Chondrocyte (in vitro differentiated cells): ENCODE measurements at regions not wholly inside any gene's neighbourhood (a gene's known extent, or its start where the extent isn't known, plus 50 kb on each side); places are given as distances from the start of the nearest gene placed in this dataset.

Experiments used
- DNase-seq: peaks from one replicate; pipeline ENCODE4 v3.0.0; 2021; ENCODE audit warnings: mixed read lengths, low spot score
- H3K27ac Mint-ChIP-seq: one replicate; pipeline ENCODE4 v1.8.0; 2021; ENCODE audit warnings: mild to moderate bottlenecking, moderate library complexity, mixed read lengths; ENCODE audit not compliant: unreplicated experiment
- H3K27me3 Mint-ChIP-seq: 2 replicates; pipeline ENCODE4 v1.8.0; 2021; ENCODE audit warnings: low read depth, mixed read lengths
- H3K36me3 Mint-ChIP-seq: 2 replicates; pipeline ENCODE4 v1.8.0; 2021; ENCODE audit warnings: low read depth, mixed read lengths
- H3K4me1 Mint-ChIP-seq: 2 replicates; pipeline ENCODE4 v1.8.0; 2021; ENCODE audit warnings: low read depth, mild to moderate bottlenecking, mixed read lengths
- H3K4me3 Mint-ChIP-seq: one replicate; pipeline ENCODE4 v1.8.0; 2021; ENCODE audit warnings: mild to moderate bottlenecking, moderate library complexity, mixed read lengths; ENCODE audit not compliant: unreplicated experiment
- H3K9me3 Mint-ChIP-seq: 2 replicates; pipeline ENCODE4 v1.8.0; 2021; ENCODE audit warnings: low read depth, mixed read lengths
- CTCF ChIP-seq: fragments of 200-600 bp; sonication (generic); IDR thresholded peaks from 2 replicates; pipeline ENCODE4 v1.5.0; 2021; ENCODE audit warnings: antibody characterized with exemption, mild to moderate bottlenecking, moderate library complexity

GRCh38 chr5:67774786-67775185 lies 440.8 kb upstream of the PIK3R1 start:
- Mint-ChIP-seq H3K4me3 (no peak overlapping the region), H3K9me3 (peaks cover 16% of the 10 kb centered on the region), H3K4me1 (peaks cover 26% of the 10 kb centered on the region), H3K27ac (no peak overlapping the region), H3K27me3 (no peaks in the 10 kb centered on the region), H3K36me3 (no peaks in the 10 kb centered on the region)
- no peak for TF ChIP-seq CTCF
- no peak for DNase-seq

GRCh38 chr5:67774267-67774552 lies 441.3 kb upstream of the PIK3R1 start:
- no peaks in the 10 kb centered on the region for H3K27me3 Mint-ChIP-seq
- peaks cover 28% of the 10 kb centered on the region for H3K4me1 Mint-ChIP-seq
- DNase-seq: no peak
- H3K36me3 Mint-ChIP-seq: no peaks in the 10 kb centered on the region
- no peak overlapping the region for H3K27ac Mint-ChIP-seq
- peaks cover 16% of the 10 kb centered on the region for H3K9me3 Mint-ChIP-seq
- TF ChIP-seq CTCF: no peak
- H3K4me3 Mint-ChIP-seq: no peak overlapping the region

GRCh38 chr5:67773411-67774266 lies 441.9 kb upstream of the PIK3R1 start:
- no peak for TF ChIP-seq CTCF
- Mint-ChIP-seq H3K27me3 (no peaks in the 10 kb centered on the region), H3K4me1 (peaks cover 28% of the 10 kb centered on the region), H3K9me3 (peaks cover 16% of the 10 kb centered on the region), H3K27ac (no peak overlapping the region), H3K36me3 (no peaks in the 10 kb centered on the region), H3K4me3 (no peak overlapping the region)
- DNase-seq: no peak

- no peak overlapping the region for H3K4me3 Mint-ChIP-seq
- H3K27me3 Mint-ChIP-seq: no peaks in the 10 kb centered on the region
- peaks cover 28% of the 10 kb centered on the region for H3K4me1 Mint-ChIP-seq
- H3K27ac Mint-ChIP-seq: no peak overlapping the region
- H3K36me3 Mint-ChIP-seq: no peaks in the 10 kb centered on the region
- H3K9me3 Mint-ChIP-seq: peaks cover under 1% of the 10 kb centered on the region
- no peak for DNase-seq
- no peak for TF ChIP-seq CTCF
These were observed 443.8 kb upstream of the PIK3R1 start for GRCh38 chr5:67771791-67772190.

- peaks cover 28% of the 10 kb centered on the region for H3K4me1 Mint-ChIP-seq
- no peak for DNase-seq
- H3K4me3 Mint-ChIP-seq: no peak overlapping the region
- H3K36me3 Mint-ChIP-seq: no peaks in the 10 kb centered on the region
- no peak overlapping the region for H3K27ac Mint-ChIP-seq
- H3K9me3 Mint-ChIP-seq: no peaks in the 10 kb centered on the region
- no peak for TF ChIP-seq CTCF
- no peaks in the 10 kb centered on the region for H3K27me3 Mint-ChIP-seq
These were observed 444.3 kb upstream of the PIK3R1 start for GRCh38 chr5:67771221-67771620.
